OCI-LY3 (cell line): ENCODE measurements at regions not wholly inside any gene's neighbourhood (a gene's known extent, or its start where the extent isn't known, plus 50 kb on each side); places are given as distances from the start of the nearest gene placed in this dataset.

Source experiments
- CTCF ChIP-seq: fragments of 200-600, 300-600 bp; sonication (generic); IDR thresholded peaks from 2 replicates; pipeline ENCODE4 v1.5.1; 2014; ENCODE audit warnings: antibody characterized with exemption, low read length, low read depth
- EZH2phosphoT487 ChIP-seq: fragments of 200-600 bp; shearing (Covaris generic); IDR thresholded peaks from 2 replicates; pipeline ENCODE4 v1.6.1; 2018; ENCODE audit warnings: antibody characterized with exemption, mixed run types, low read depth

GRCh38 chr5:123976379-123977033, 464.5 kb downstream of the CSNK1G3 start:
- TF ChIP-seq CTCF (no peak), EZH2phosphoT487 (no peak)
